K562 (cell line): ENCODE measurements at regions not wholly inside any gene's neighbourhood (a gene's known extent, or its start where the extent isn't known, plus 50 kb on each side); places are given as distances from the start of the nearest gene placed in this dataset.

Experiments used
- ATAC-seq: fragments of 200-7000 bp; cut with Tn5 transposase; 3 replicates; pipeline ENCODE4 v1.9.1; 2020; ENCODE audit warnings: moderate library complexity
- BruUV-seq: library from RNA; stranded (reverse); fragments of 400-500 nt; replicated peaks from 2 replicates; lab custom pipeline; 2021; lab: Mats Ljungman, UMichigan
- CTCF ChIA-PET: fragments of 300-600 bp; formaldehyde crosslinking; extraction: SDS; loops from one replicate; lab custom pipeline; 2021; ENCODE audit warnings: low intra/inter-chr PET ratio; lab: Yijun Ruan, JAX
- POLR2A ChIA-PET: fragments of 300-600, 350-650 bp; sonication (Branson Sonifier 250); formaldehyde crosslinking; extraction: SDS; loops from one replicate; lab custom pipeline; 2021; ENCODE audit warnings: antibody characterized with exemption, inconsistent platforms; lab: Yijun Ruan, JAX
- DNase-seq, 4 experiments: peaks; one replicate each; pipeline versions ENCODE4 v3.0.0 to v3.0.0-alpha.2; 2011 to 2018; ENCODE audit warnings: low spot score in 3 of 4, mixed read lengths in 3 of 4; ENCODE audit errors: extremely low read depth in 1 of 4
- FAIRE-seq: peaks from 2 replicates; lab custom pipeline; 2011; peaks lifted over from hg19 to GRCh38; lab: Jason Lieb, UNC
- H2AFZ ChIP-seq: 2 replicates; pipeline ENCODE4 v1.6.0; 2011; ENCODE audit warnings: low read depth, low read length, control low read depth, inconsistent platforms
- H3K27ac ChIP-seq: fragments of 200-600 bp; 3 replicates; pipeline ENCODE4 v1.8.0; 2011; ENCODE audit warnings: low read depth, mild to moderate bottlenecking, control low read depth, inconsistent platforms, low read length, moderate library complexity, mixed read lengths; ENCODE audit errors: extremely low read depth
- H3K27me3 ChIP-seq, 2 experiments: fragments of 300-600 bp in 1 of 2; 2 replicates in 1 of 2; 3 replicates in 1 of 2; pipeline versions ENCODE4 v1.6.0 to v1.8.0; 2011; ENCODE audit warnings: inconsistent platforms in 2 of 2, low read length in 2 of 2, mild to moderate bottlenecking in 1 of 2, mixed read lengths in 1 of 2, moderate library complexity in 1 of 2; ENCODE audit not compliant: control insufficient read depth in 2 of 2, insufficient read depth in 2 of 2
- H3K36me3 ChIP-seq: fragments of 300-600 bp; 3 replicates; pipeline ENCODE4 v1.8.0; 2011; ENCODE audit warnings: mild to moderate bottlenecking, low read length, inconsistent platforms; ENCODE audit not compliant: control insufficient read depth, insufficient read depth
- H3K4me1 ChIP-seq, 2 experiments: fragments of 200-600 bp in 1 of 2; replicated peaks in 1 of 2; 2 replicates in 1 of 2; 3 replicates in 1 of 2; pipeline versions ENCODE4 v1.5.1 to v1.8.0; 2011; ENCODE audit warnings: inconsistent platforms in 2 of 2, low read length in 2 of 2, mild to moderate bottlenecking in 1 of 2, mixed read lengths in 1 of 2, moderate library complexity in 1 of 2; ENCODE audit not compliant: control insufficient read depth in 2 of 2, insufficient read depth in 2 of 2
- H3K4me2 ChIP-seq: 2 replicates; pipeline ENCODE4 v1.6.1; 2011; ENCODE audit warnings: low read length, control low read depth, inconsistent platforms, mixed read lengths; ENCODE audit not compliant: insufficient read depth
- H3K4me3 ChIP-seq: fragments of 200-600 bp; sonication (generic), shearing (Covaris generic); 2 replicates; pipeline ENCODE4 v1.5.1; 2016; ENCODE audit warnings: control low read depth, inconsistent platforms
- H3K79me2 ChIP-seq: fragments of 200-600 bp; 3 replicates; pipeline ENCODE4 v1.8.0; 2011; ENCODE audit warnings: low read length, inconsistent platforms; ENCODE audit not compliant: control insufficient read depth, insufficient read depth
- H3K9ac ChIP-seq, 2 experiments: 2 replicates each; pipeline versions ENCODE4 v1.6.0 to v1.6.1; 2011; ENCODE audit warnings: low read depth in 2 of 2, low read length in 2 of 2, control low read depth in 1 of 2, inconsistent platforms in 1 of 2, mild to moderate bottlenecking in 1 of 2, mixed read lengths in 1 of 2; ENCODE audit not compliant: insufficient read depth in 1 of 2
- H3K9me1 ChIP-seq: one replicate; pipeline ENCODE4 v1.6.0; 2011; ENCODE audit warnings: inconsistent platforms, mild to moderate bottlenecking, low read length, moderate library complexity; ENCODE audit not compliant: control insufficient read depth, insufficient read depth
- H3K9me3 ChIP-seq: replicated peaks from 2 replicates; pipeline ENCODE4 v1.5.1; 2011; ENCODE audit warnings: low read depth, low read length, inconsistent platforms; ENCODE audit not compliant: control insufficient read depth, insufficient read depth
- H4K20me1 ChIP-seq: replicated peaks from 2 replicates; pipeline ENCODE4 v1.6.1; 2011; ENCODE audit warnings: low read length, inconsistent platforms, mixed read lengths; ENCODE audit not compliant: control insufficient read depth, insufficient read depth
- C11orf30 ChIP-seq: fragments of 450-650 bp; IDR thresholded peaks from 2 replicates; pipeline ENCODE4 v1.6.1; 2016; ENCODE audit warnings: low read depth, mild to moderate bottlenecking
- CBX1 ChIP-seq: sonication (generic); IDR thresholded peaks from 2 replicates; pipeline ENCODE4 v1.6.1; 2016; ENCODE audit warnings: antibody characterized with exemption, low read depth, mild to moderate bottlenecking
- CBX3 ChIP-seq, 2 experiments: IDR thresholded peaks; 1 replicate in 1 of 2; 2 replicates in 1 of 2; pipeline ENCODE4 v1.6.1; 2012; ENCODE audit warnings: inconsistent platforms in 2 of 2, low read length in 2 of 2, borderline replicate concordance in 1 of 2, control low read depth in 1 of 2
- E2F3 ChIP-seq: fragments of 250-450 bp; sonication (Bioruptor Pico); IDR thresholded peaks from 2 replicates; pipeline ENCODE4 v1.4.0; 2020; ENCODE audit warnings: mild to moderate bottlenecking
- HDAC8 ChIP-seq: fragments of 450-650 bp; IDR thresholded peaks from 2 replicates; pipeline ENCODE4 v1.6.1; 2016; ENCODE audit warnings: mild to moderate bottlenecking, missing genetic modification characterization, moderate library complexity, missing compliant biosample characterization
- NKRF ChIP-seq: fragments of 450-650 bp; IDR thresholded peaks from 2 replicates; pipeline ENCODE4 v1.6.1; 2016; ENCODE audit warnings: borderline replicate concordance
- STAT5B ChIP-seq: fragments of 250-450 bp; sonication (Bioruptor Pico); IDR thresholded peaks from 2 replicates; pipeline ENCODE4 v1.8.0; 2021; ENCODE audit warnings: mild to moderate bottlenecking, inconsistent platforms
- ZBTB12 ChIP-seq: fragments of 250-450 bp; sonication (Bioruptor Pico); IDR thresholded peaks from 2 replicates; pipeline ENCODE4 v1.4.0; 2020
- WGBS: fragments of 100-300 bp; shearing (Covaris generic); methylation state at CpG from one replicate; pipeline ENCODE4 v1.1.6; 2016; ENCODE audit warnings: low coverage, mixed read lengths; ENCODE audit not compliant: insufficient coverage; ENCODE audit errors: missing lambda C conversion rate; 5-methylcytosine and 5-hydroxymethylcytosine counted together
- in situ Hi-C: fragments of 300-500 bp; cut with MboI; formaldehyde crosslinking; loops from 4 replicates; pipeline ENCODE4 v1.15.0; 2018; ENCODE audit warnings: inconsistent platforms, mixed read lengths
- intact Hi-C: fragments of 100-400 bp; cut with micrococcal nuclease; formaldehyde crosslinking; loops from 2 replicates; pipeline ENCODE4 v1.14.2; 2022

GRCh38 chr4:138088449-138089208 is 153.5 kb downstream of the SLC7A11 start:
- H2AFZ ChIP-seq = no peak overlapping the region
- H3K27me3 ChIP-seq = no peaks in the 10 kb centered on the region
- no peak overlapping the region for H3K27ac ChIP-seq
- H3K36me3 ChIP-seq = no peaks in the 10 kb centered on the region
- H3K9me3 ChIP-seq = no peaks in the 10 kb centered on the region
- no peaks in the 10 kb centered on the region for H3K4me1 ChIP-seq
- 35% methylated on average over 27 of the region's 67 CpGs for WGBS
- no peak overlapping the region for H3K4me2 ChIP-seq
- POLR2A ChIA-PET = interaction anchor here (0.6 kb wide), 1 partner anchor 599 kb away, joined by 3 read pairs; no protein-coding TSS in a partner anchor
- no peak for FAIRE-seq
- H3K4me3 ChIP-seq = no peak overlapping the region
- no peak for TF ChIP-seq STAT5B
- TF ChIP-seq HDAC8 (tag) = no peak
- in situ Hi-C loops = no loop called here
- intact Hi-C loops = no loop called here
- no peak for ATAC-seq
- peaks cover 2% of the 10 kb centered on the region for H3K9me1 ChIP-seq
- CTCF ChIA-PET = no interaction called here
- no peaks in the 10 kb centered on the region for H3K79me2 ChIP-seq
- H4K20me1 ChIP-seq = no peaks in the 10 kb centered on the region
- BruUV-seq = no TSS peak
- H3K9ac ChIP-seq = no peak overlapping the region
- DNase-seq = no peak

- in situ Hi-C loops = no loop called here
- no peak overlapping the region for H3K4me2 ChIP-seq
- no peak overlapping the region for H2AFZ ChIP-seq
- H3K9me3 ChIP-seq = no peaks in the 10 kb centered on the region
- FAIRE-seq = no peak
- 7% methylated on average over 4 of the region's 4 CpGs for WGBS
- H3K27ac ChIP-seq = no peak overlapping the region
- no peaks in the 10 kb centered on the region for H3K79me2 ChIP-seq
- H3K4me3 ChIP-seq = no peak overlapping the region
- no peak overlapping the region for H3K9ac ChIP-seq
- no peaks in the 10 kb centered on the region for H3K36me3 ChIP-seq
- H3K27me3 ChIP-seq = no peaks in the 10 kb centered on the region
- no peak for ATAC-seq
- TF ChIP-seq CBX1 (no peak), NKRF (no peak), ZBTB12 (CRISPR knock-in tag) (no peak), E2F3 (CRISPR knock-in tag) (no peak), CBX3 (IDR thresholded peaks at IDR 0.05; ENCODE audit: borderline replicate concordance in 1 of 2, low read length in 2 of 2) (no peak), C11orf30 (no peak)
- intact Hi-C loops = no loop called here
- DNase-seq = no peak
- H4K20me1 ChIP-seq = no peaks in the 10 kb centered on the region
- POLR2A ChIA-PET = no interaction called here
- H3K4me1 ChIP-seq = no peaks in the 10 kb centered on the region
- CTCF ChIA-PET = no interaction called here
- no TSS peak for BruUV-seq
- peaks cover 2% of the 10 kb centered on the region for H3K9me1 ChIP-seq
Observed at GRCh38 chr4:138087066-138087719, 155.0 kb downstream of the SLC7A11 start.
